Naive thymus-derived CD4-positive, alpha-beta T cell (primary cell): ENCODE measurements at regions not wholly inside any gene's neighbourhood (a gene's known extent, or its start where the extent isn't known, plus 50 kb on each side); places are given as distances from the start of the nearest gene placed in this dataset.

Source experiments
- ATAC-seq: fragments of 150-1000 bp; cut with Tn5 transposase; 2 replicates; pipeline ENCODE4 v1.10.0; 2021; ENCODE audit warnings: mild to moderate bottlenecking, moderate library complexity
- CTCF ChIA-PET: fragments of 350-600 bp; sonication (Branson Sonifier 250); formaldehyde crosslinking; loops from one replicate; lab custom pipeline; 2021; ENCODE audit warnings: antibody characterized with exemption; lab: Charles Lee
- POLR2A ChIA-PET: fragments of 350-600 bp; sonication (Branson Sonifier 250); formaldehyde crosslinking; loops from one replicate; lab custom pipeline; 2021; ENCODE audit warnings: antibody characterized with exemption, inconsistent platforms; lab: Charles Lee
- DNase-seq, 9 donors: peaks; one replicate each; pipeline versions ENCODE4 v3.0.0 to v3.0.0-alpha.2; 2020 to 2022; ENCODE audit warnings: mixed read lengths in 1 of 9
- H3K27ac ChIP-seq: one replicate; pipeline ENCODE4 v1.7.0; 2013; ENCODE audit warnings: mild to moderate bottlenecking, low read depth, low read length, moderate library complexity
- H3K27me3 ChIP-seq, 2 donors: one replicate each; pipeline ENCODE4 v1.7.0; 2013; ENCODE audit warnings: low read length in 2 of 2, mild to moderate bottlenecking in 2 of 2, moderate library complexity in 2 of 2; ENCODE audit not compliant: control insufficient read depth in 2 of 2, insufficient read depth in 2 of 2
- H3K36me3 ChIP-seq, 3 experiments: 1 replicate in 2 of 3; 2 replicates in 1 of 3; pipeline ENCODE4 v1.7.0; 2013; ENCODE audit warnings: low read length in 3 of 3, mild to moderate bottlenecking in 3 of 3, moderate library complexity in 1 of 3; ENCODE audit not compliant: insufficient read depth in 3 of 3, control insufficient read depth in 2 of 3
- H3K4me1 ChIP-seq, 2 donors: one replicate each; pipeline ENCODE4 v1.7.0; 2013; ENCODE audit warnings: low read length in 2 of 2, mild to moderate bottlenecking in 2 of 2, moderate library complexity in 1 of 2; ENCODE audit not compliant: control insufficient read depth in 2 of 2, insufficient read depth in 2 of 2
- H3K4me3 ChIP-seq: 2 replicates; pipeline ENCODE4 v1.7.0; 2013; ENCODE audit warnings: mild to moderate bottlenecking, low read length
- H3K9me3 ChIP-seq, 3 experiments: 1 replicate in 2 of 3; 2 replicates in 1 of 3; pipeline ENCODE4 v1.7.0; 2013; ENCODE audit warnings: low read length in 3 of 3; ENCODE audit not compliant: control insufficient read depth in 2 of 3
- H3K27ac Mint-ChIP-seq, 9 donors: one replicate each; pipeline ENCODE4 v1.8.0; 2020 to 2022; ENCODE audit warnings: mixed read lengths in 9 of 9, mild to moderate bottlenecking in 8 of 9, moderate library complexity in 5 of 9, inconsistent platforms in 2 of 9
- H3K27me3 Mint-ChIP-seq, 5 donors: one replicate each; pipeline ENCODE4 v1.8.0; 2021 to 2022; ENCODE audit warnings: mixed read lengths in 5 of 5, mild to moderate bottlenecking in 1 of 5
- H3K36me3 Mint-ChIP-seq, 5 donors: one replicate each; pipeline ENCODE4 v1.8.0; 2020 to 2022; ENCODE audit warnings: mixed read lengths in 5 of 5, mild to moderate bottlenecking in 3 of 5, inconsistent platforms in 1 of 5
- H3K4me1 Mint-ChIP-seq, 7 donors: one replicate each; pipeline ENCODE4 v1.8.0; 2020 to 2022; ENCODE audit warnings: mixed read lengths in 7 of 7, mild to moderate bottlenecking in 3 of 7, inconsistent platforms in 1 of 7
- H3K4me3 Mint-ChIP-seq, 10 donors: one replicate each; pipeline ENCODE4 v1.8.0; 2020 to 2022; ENCODE audit warnings: mild to moderate bottlenecking in 10 of 10, mixed read lengths in 10 of 10, moderate library complexity in 6 of 10, inconsistent platforms in 2 of 10
- H3K9me3 Mint-ChIP-seq, 11 donors: one replicate each; pipeline ENCODE4 v1.8.0; 2020 to 2022; ENCODE audit warnings: mixed read lengths in 11 of 11, mild to moderate bottlenecking in 4 of 11, inconsistent platforms in 1 of 11, moderate library complexity in 1 of 11
- intact Hi-C, 2 donors: fragments of 100-400 bp; cut with micrococcal nuclease; formaldehyde crosslinking; loops; one replicate each; pipeline ENCODE4 v1.15.1; 2023

- intact Hi-C loops: loop anchor here (2.0 to 10.0 kb wide), 6 partner anchors 253 to 321 kb away; no protein-coding TSS in a partner anchor
- no peaks in the 10 kb centered on the region for H3K36me3 Mint-ChIP-seq
- H3K27ac ChIP-seq: no peak overlapping the region
- no peaks in the 10 kb centered on the region for H3K36me3 ChIP-seq
- no peaks in the 10 kb centered on the region for H3K4me1 Mint-ChIP-seq
- no peak for ATAC-seq
- H3K4me3 Mint-ChIP-seq: no peak overlapping the region
- DNase-seq: no peak
- no peak overlapping the region for H3K27ac Mint-ChIP-seq
- H3K9me3 ChIP-seq: no peaks in the 10 kb centered on the region
- ChIA-PET POLR2A (no interaction called here), CTCF (no interaction called here)
- no peak overlapping the region for H3K4me3 ChIP-seq
- no peaks in the 10 kb centered on the region for H3K4me1 ChIP-seq
- no peaks in the 10 kb centered on the region for H3K9me3 Mint-ChIP-seq
- H3K27me3 ChIP-seq: no peaks in the 10 kb centered on the region
- H3K27me3 Mint-ChIP-seq: peaks cover 0 to 10% (median 0%) of the 10 kb centered on the region in 5 donors
These were observed 160.2 kb downstream of the SH2D4B start for GRCh38 chr10:80697926-80698325.

GRCh38 chr10:80699602-80700039 is 161.9 kb downstream of the SH2D4B start:
- ChIA-PET CTCF (interaction anchor here (0.7 to 0.8 kb wide), 2 partner anchors 11 to 1120 kb away, joined by 3 read pairs; no protein-coding TSS in a partner anchor), POLR2A (interaction anchor here (0.6 kb wide), 1 partner anchor 216 kb away, joined by 4 read pairs; no protein-coding TSS in a partner anchor)
- Histone ChIP-seq H3K36me3 (no peaks in the 10 kb centered on the region), H3K4me1 (no peaks in the 10 kb centered on the region), H3K27ac (no peak overlapping the region), H3K9me3 (no peaks in the 10 kb centered on the region), H3K4me3 (no peak overlapping the region), H3K27me3 (no peaks in the 10 kb centered on the region)
- peaks cover 0 to 14% (median 4%) of the 10 kb centered on the region in 5 donors for H3K27me3 Mint-ChIP-seq
- no peaks in the 10 kb centered on the region for H3K36me3 Mint-ChIP-seq
- H3K4me1 Mint-ChIP-seq: no peaks in the 10 kb centered on the region
- H3K9me3 Mint-ChIP-seq: peaks cover 0 to 2% (median 0%) of the 10 kb centered on the region in 11 donors
- peak; percentile 78 for ATAC-seq
- H3K27ac Mint-ChIP-seq: no peak overlapping the region
- peak; percentile 14 to 68 (median 54) for DNase-seq
- intact Hi-C loops: loop anchor here (1.0 to 10.0 kb wide), 8 partner anchors 225 to 1121 kb away; no protein-coding TSS in a partner anchor
- H3K4me3 Mint-ChIP-seq: no peak overlapping the region

GRCh38 chr10:80700252-80700651 is 162.6 kb downstream of the SH2D4B start:
- Mint-ChIP-seq H3K9me3 (peaks cover 0 to 2% (median 0%) of the 10 kb centered on the region in 11 donors), H3K4me1 (no peaks in the 10 kb centered on the region), H3K36me3 (no peaks in the 10 kb centered on the region), H3K4me3 (no peak overlapping the region), H3K27me3 (peaks cover 0 to 14% (median 4%) of the 10 kb centered on the region in 5 donors), H3K27ac (no peak overlapping the region)
- ChIA-PET CTCF (interaction anchor here (0.7 to 0.8 kb wide), 2 partner anchors 11 to 1120 kb away, joined by 3 read pairs; no protein-coding TSS in a partner anchor), POLR2A (no interaction called here)
- no peak for ATAC-seq
- intact Hi-C loops: no loop called here
- no peaks in the 10 kb centered on the region for H3K4me1 ChIP-seq
- H3K4me3 ChIP-seq: no peak overlapping the region
- no peaks in the 10 kb centered on the region for H3K9me3 ChIP-seq
- no peak for DNase-seq
- no peak overlapping the region for H3K27ac ChIP-seq
- H3K36me3 ChIP-seq: no peaks in the 10 kb centered on the region
- no peaks in the 10 kb centered on the region for H3K27me3 ChIP-seq

- H3K27me3 Mint-ChIP-seq: peaks cover 0 to 14% (median 4%) of the 10 kb centered on the region in 5 donors
These were observed 163.2 kb downstream of the SH2D4B start for GRCh38 chr10:80700760-80701444.

GRCh38 chr10:80701706-80702105 is 164.0 kb downstream of the SH2D4B start:
- no peak for ATAC-seq
- Mint-ChIP-seq H3K36me3 (no peaks in the 10 kb centered on the region), H3K4me3 (no peak overlapping the region), H3K9me3 (peaks cover 0 to 2% (median 0%) of the 10 kb centered on the region in 11 donors), H3K27ac (no peak overlapping the region), H3K4me1 (no peaks in the 10 kb centered on the region), H3K27me3 (peaks cover 0 to 14% (median 7%) of the 10 kb centered on the region in 5 donors)
- Histone ChIP-seq H3K36me3 (no peaks in the 10 kb centered on the region), H3K9me3 (no peaks in the 10 kb centered on the region), H3K4me3 (no peak overlapping the region), H3K27me3 (no peaks in the 10 kb centered on the region), H3K27ac (no peak overlapping the region), H3K4me1 (no peaks in the 10 kb centered on the region)
- ChIA-PET CTCF (no interaction called here), POLR2A (no interaction called here)
- intact Hi-C loops: no loop called here
- DNase-seq: no peak

More at GRCh38 chr10:80700760-80701444, 163.2 kb downstream of the SH2D4B start:
- intact Hi-C loops: no loop called here
- H3K4me1 Mint-ChIP-seq: no peaks in the 10 kb centered on the region
- H3K4me3 Mint-ChIP-seq: no peak overlapping the region
- peaks cover 0 to 2% (median 0%) of the 10 kb centered on the region in 11 donors for H3K9me3 Mint-ChIP-seq
- Histone ChIP-seq H3K27ac (no peak overlapping the region), H3K36me3 (no peaks in the 10 kb centered on the region), H3K27me3 (no peaks in the 10 kb centered on the region), H3K9me3 (no peaks in the 10 kb centered on the region), H3K4me3 (no peak overlapping the region), H3K4me1 (no peaks in the 10 kb centered on the region)
- no peaks in the 10 kb centered on the region for H3K36me3 Mint-ChIP-seq
- no peak for DNase-seq
- no peak for ATAC-seq
- POLR2A ChIA-PET: no interaction called here
- H3K27ac Mint-ChIP-seq: no peak overlapping the region
- CTCF ChIA-PET: no interaction called here

- no peaks in the 10 kb centered on the region for H3K36me3 ChIP-seq
- H3K9me3 ChIP-seq: no peaks in the 10 kb centered on the region
- H3K27me3 ChIP-seq: no peaks in the 10 kb centered on the region
- no peak overlapping the region for H3K27ac Mint-ChIP-seq
- H3K9me3 Mint-ChIP-seq: peaks cover 0 to 2% (median 0%) of the 10 kb centered on the region in 11 donors
- CTCF ChIA-PET: interaction anchor here (0.7 kb wide), 1 partner anchor 74 kb away, joined by 4 read pairs; no protein-coding TSS in a partner anchor
- intact Hi-C loops: no loop called here
- H3K27ac ChIP-seq: no peak overlapping the region
- no peak overlapping the region for H3K4me3 ChIP-seq
- H3K4me3 Mint-ChIP-seq: no peak overlapping the region
- no peaks in the 10 kb centered on the region for H3K4me1 Mint-ChIP-seq
- H3K4me1 ChIP-seq: no peaks in the 10 kb centered on the region
- no peaks in the 10 kb centered on the region for H3K36me3 Mint-ChIP-seq
- DNase-seq (no peak), ATAC-seq (no peak)
- H3K27me3 Mint-ChIP-seq: peaks cover 0 to 12% (median 7%) of the 10 kb centered on the region in 5 donors
- POLR2A ChIA-PET: interaction anchor here (0.6 kb wide), 1 partner anchor 153 kb away, joined by 3 read pairs; no protein-coding TSS in a partner anchor
These were observed 164.4 kb downstream of the SH2D4B start for GRCh38 chr10:80702143-80702542.
